Mucosa of descending colon (tissue), 3 donors: ENCODE measurements at regions not wholly inside any gene's neighbourhood (a gene's known extent, or its start where the extent isn't known, plus 50 kb on each side); places are given as distances from the start of the nearest gene placed in this dataset.
A peak's percentile ranks its signal among the peaks of the same experiment; 100 is the strongest.

Experiments used
- ATAC-seq: fragments of 200-7000 bp; cut with Tn5 transposase; one replicate; pipeline ENCODE4 v1.9.1; 2020; ENCODE audit warnings: mild to moderate bottlenecking, moderate library complexity
- DNase-seq, 3 donors: peaks; one replicate each; pipeline ENCODE4 v3.0.0-alpha.2; 2020
- H3K36me3 ChIP-seq: fragments of 200-600 bp; one replicate; pipeline ENCODE4 v1.8.0; 2021; ENCODE audit warnings: low read depth, mild to moderate bottlenecking
- H3K4me1 ChIP-seq: fragments of 200-600 bp; one replicate; pipeline ENCODE4 v1.8.0; 2021; ENCODE audit warnings: low read depth, mild to moderate bottlenecking
- H3K4me3 ChIP-seq: fragments of 200-600 bp; one replicate; pipeline ENCODE4 v1.8.0; 2021; ENCODE audit warnings: mild to moderate bottlenecking
- H3K9me3 ChIP-seq: fragments of 200-600 bp; one replicate; pipeline ENCODE4 v1.8.0; 2021; ENCODE audit warnings: mild to moderate bottlenecking
- intact Hi-C, 2 donors: fragments of 100-400 bp; cut with DNase I in 1 of 2; cut with micrococcal nuclease in 1 of 2; formaldehyde crosslinking; loops; one replicate each; pipeline versions ENCODE4 v1.11.0 to v1.11.1; 2022; cut with DNase I, micrococcal nuclease
- TF ChIP-seq, protein P1 (sequence below): fragments of 200-600 bp; IDR thresholded peaks from one replicate; pipeline ENCODE4 v1.8.0; 2022; ENCODE audit warnings: antibody characterized with exemption, mild to moderate bottlenecking
- donor health status: DM: no; HTN: no; CAD: no; lungs with moderate emphysema.
- donor health status: DM: no; HTN: no; CAD: no.
- donor health status: DM: no; HTN: yes; CAD: no.

DNA sequence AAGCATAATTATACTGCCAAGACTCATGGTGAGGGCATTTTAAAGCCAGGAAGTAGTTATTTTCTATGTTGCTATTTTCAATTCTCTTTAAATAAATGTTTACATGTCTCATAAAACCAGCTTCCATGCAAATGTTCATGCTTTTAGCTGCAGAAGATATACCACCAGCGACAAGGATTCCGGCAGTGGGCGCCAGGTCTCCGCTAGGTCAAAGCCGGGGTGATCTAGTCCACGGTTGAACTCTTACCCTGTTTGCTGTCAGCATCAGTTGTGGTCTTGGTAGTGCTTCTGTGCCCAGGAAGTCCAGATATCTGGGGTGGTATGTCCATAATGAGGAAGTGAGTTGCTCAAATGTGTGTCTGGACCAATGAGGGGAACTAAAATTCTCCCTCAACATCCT is 265.7 kb downstream of the BRD1 start:
- no peaks in the 10 kb centered on the region for H3K36me3 ChIP-seq
- DNase-seq (no peak), ATAC-seq (no peak)
- no peaks in the 10 kb centered on the region for H3K9me3 ChIP-seq
- intact Hi-C loops: no loop called here
- no peaks in the 10 kb centered on the region for H3K4me1 ChIP-seq
- TF ChIP-seq, protein P1, sequence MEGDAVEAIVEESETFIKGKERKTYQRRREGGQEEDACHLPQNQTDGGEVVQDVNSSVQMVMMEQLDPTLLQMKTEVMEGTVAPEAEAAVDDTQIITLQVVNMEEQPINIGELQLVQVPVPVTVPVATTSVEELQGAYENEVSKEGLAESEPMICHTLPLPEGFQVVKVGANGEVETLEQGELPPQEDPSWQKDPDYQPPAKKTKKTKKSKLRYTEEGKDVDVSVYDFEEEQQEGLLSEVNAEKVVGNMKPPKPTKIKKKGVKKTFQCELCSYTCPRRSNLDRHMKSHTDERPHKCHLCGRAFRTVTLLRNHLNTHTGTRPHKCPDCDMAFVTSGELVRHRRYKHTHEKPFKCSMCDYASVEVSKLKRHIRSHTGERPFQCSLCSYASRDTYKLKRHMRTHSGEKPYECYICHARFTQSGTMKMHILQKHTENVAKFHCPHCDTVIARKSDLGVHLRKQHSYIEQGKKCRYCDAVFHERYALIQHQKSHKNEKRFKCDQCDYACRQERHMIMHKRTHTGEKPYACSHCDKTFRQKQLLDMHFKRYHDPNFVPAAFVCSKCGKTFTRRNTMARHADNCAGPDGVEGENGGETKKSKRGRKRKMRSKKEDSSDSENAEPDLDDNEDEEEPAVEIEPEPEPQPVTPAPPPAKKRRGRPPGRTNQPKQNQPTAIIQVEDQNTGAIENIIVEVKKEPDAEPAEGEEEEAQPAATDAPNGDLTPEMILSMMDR: no peak
- H3K4me3 ChIP-seq: no peak overlapping the region

- TF ChIP-seq, protein P1: no peak
- intact Hi-C loops: no loop called here
- no peaks in the 10 kb centered on the region for H3K9me3 ChIP-seq
- DNase-seq: no peak
- no peaks in the 10 kb centered on the region for H3K36me3 ChIP-seq
- no peak for ATAC-seq
- H3K4me3 ChIP-seq: no peak overlapping the region
- H3K4me1 ChIP-seq: no peaks in the 10 kb centered on the region
Observed at GRCh38 chr22:49561338-49561737, 266.3 kb downstream of the BRD1 start.

DNA sequence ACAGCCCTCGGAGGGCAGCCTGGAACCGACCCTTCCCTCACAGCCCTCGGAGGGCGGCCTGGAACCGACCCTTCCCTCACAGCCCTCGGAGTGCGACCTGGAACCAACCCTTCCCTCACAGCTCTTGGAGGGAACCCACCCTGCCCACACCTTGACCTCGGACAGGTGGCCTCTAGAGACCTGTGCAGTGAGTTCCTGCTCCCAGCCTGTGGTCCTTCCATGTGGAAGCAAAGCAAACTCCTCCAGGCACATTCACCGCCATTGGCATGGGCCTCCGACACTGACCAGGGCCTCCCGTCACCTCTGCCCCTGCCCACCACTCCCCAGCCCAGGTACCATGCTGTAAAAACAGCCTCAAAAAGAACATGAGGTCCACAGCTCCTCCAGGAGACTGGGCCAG is 272.1 kb downstream of the BRD1 start:
- intact Hi-C loops: no loop called here
- TF ChIP-seq, protein P1: no peak
- Histone ChIP-seq H3K36me3 (no peaks in the 10 kb centered on the region), H3K4me3 (no peak overlapping the region), H3K9me3 (peaks cover 5% of the 10 kb centered on the region), H3K4me1 (no peaks in the 10 kb centered on the region)
- DNase-seq (no peak), ATAC-seq (no peak)

- no peak for ATAC-seq
- TF ChIP-seq, protein P1: no peak
- Histone ChIP-seq H3K36me3 (no peaks in the 10 kb centered on the region), H3K9me3 (peaks cover 5% of the 10 kb centered on the region), H3K4me1 (no peaks in the 10 kb centered on the region), H3K4me3 (no peak overlapping the region)
- intact Hi-C loops: no loop called here
- no peak for DNase-seq
Observed at GRCh38 chr22:49554741-49555140, 272.9 kb downstream of the BRD1 start.

DNA sequence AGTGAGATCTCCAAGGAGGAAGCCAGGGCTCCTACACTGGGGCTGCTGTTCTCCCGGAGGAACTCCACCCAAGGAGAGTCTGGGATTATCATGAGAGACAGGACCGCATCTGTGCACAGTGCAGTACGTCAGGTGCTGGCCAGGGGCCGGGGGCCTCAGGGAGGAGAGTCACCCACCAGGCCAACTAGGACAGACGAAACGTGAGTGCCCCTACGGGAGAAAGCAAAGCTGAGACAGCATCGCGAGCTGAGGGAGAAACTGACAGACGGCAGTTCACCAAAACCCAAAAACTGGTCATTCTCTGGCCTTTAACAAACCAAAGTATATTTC is 273.4 kb downstream of the BRD1 start:
- DNase-seq: no peak
- H3K36me3 ChIP-seq: no peaks in the 10 kb centered on the region
- H3K9me3 ChIP-seq: peaks cover 5% of the 10 kb centered on the region
- H3K4me1 ChIP-seq: no peaks in the 10 kb centered on the region
- TF ChIP-seq, protein P1: no peak
- intact Hi-C loops: no loop called here
- no peak overlapping the region for H3K4me3 ChIP-seq
- ATAC-seq: no peak

GRCh38 chr22:49553518-49554295 is 274.0 kb downstream of the BRD1 start:
- intact Hi-C loops: no loop called here
- no peaks in the 10 kb centered on the region for H3K36me3 ChIP-seq
- ATAC-seq (no peak), DNase-seq (peak in 1 of 3 donors; percentile 29)
- no peaks in the 10 kb centered on the region for H3K4me1 ChIP-seq
- TF ChIP-seq, protein P1: no peak
- H3K9me3 ChIP-seq: peaks cover 5% of the 10 kb centered on the region
- no peak overlapping the region for H3K4me3 ChIP-seq
